Left lung (tissue), 4 donors: ENCODE measurements at regions not wholly inside any gene's neighbourhood (a gene's known extent, or its start where the extent isn't known, plus 50 kb on each side); places are given as distances from the start of the nearest gene placed in this dataset.

Source experiments
- ATAC-seq: fragments of 200-7000 bp; cut with Tn5 transposase; one replicate; pipeline ENCODE4 v1.9.1; 2020; ENCODE audit warnings: moderate library complexity
- DNase-seq, 4 donors: peaks; one replicate each; pipeline ENCODE4 v3.0.0-alpha.2; 2013 to 2020
- H3K27ac ChIP-seq, 2 donors: fragments of 200-600 bp; sonication (generic) in 1 of 2; one replicate each; pipeline versions ENCODE4 v1.5.0 to v1.8.0; 2020 to 2021
- H3K27me3 ChIP-seq, 2 donors: fragments of 200-600 bp; sonication (generic) in 1 of 2; one replicate each; pipeline versions ENCODE4 v1.5.0 to v1.8.0; 2020 to 2021
- H3K36me3 ChIP-seq, 2 donors: fragments of 200-600 bp; sonication (generic) in 1 of 2; one replicate each; pipeline versions ENCODE4 v1.5.0 to v1.8.0; 2020 to 2021
- H3K4me1 ChIP-seq, 2 donors: fragments of 200-600 bp; one replicate each; pipeline ENCODE4 v1.8.0; 2021
- H3K4me3 ChIP-seq, 2 donors: fragments of 200-600 bp; sonication (generic) in 1 of 2; one replicate each; pipeline versions ENCODE4 v1.5.0 to v1.8.0; 2020 to 2021; ENCODE audit warnings: mild to moderate bottlenecking in 1 of 2
- H3K9me3 ChIP-seq, 2 donors: fragments of 200-600 bp; sonication (generic) in 1 of 2; one replicate each; pipeline versions ENCODE4 v1.5.0 to v1.8.0; 2020 to 2021
- CTCF ChIP-seq, 2 donors: fragments of 200-600 bp; sonication (generic) in 1 of 2; IDR thresholded peaks; one replicate each; pipeline versions ENCODE4 v1.5.0 to v1.8.0; 2021; ENCODE audit warnings: antibody characterized with exemption in 2 of 2
- intact Hi-C, 2 donors: fragments of 100-400 bp; cut with DNase I; formaldehyde crosslinking; loops; one replicate each; pipeline versions ENCODE4 v1.11.2 to v1.14.2; 2022
- donor health status: DM: no; HTN: yes; CAD: no.
- donor health status: DM: no; HTN: no; CAD: no.

GRCh38 chrY:19644889-19645638 is 99.5 kb downstream of the KDM5D start:
- TF ChIP-seq CTCF (IDR thresholded peaks at IDR 0.05), result no peak
- DNase-seq (no peak), ATAC-seq (no peak)
- intact Hi-C loops, result no loop called here
- Histone ChIP-seq H3K27ac (no peak overlapping the region), H3K4me1 (no peaks in the 10 kb centered on the region), H3K4me3 (no peak overlapping the region), H3K27me3 (no peaks in the 10 kb centered on the region), H3K36me3 (no peaks in the 10 kb centered on the region), H3K9me3 (peaks cover 0 to 5% of the 10 kb centered on the region in 2 donors)

GRCh38 chrY:19637651-19638347 is 106.7 kb downstream of the KDM5D start:
- Histone ChIP-seq H3K4me3 (no peak overlapping the region), H3K27me3 (no peaks in the 10 kb centered on the region), H3K4me1 (no peaks in the 10 kb centered on the region), H3K9me3 (peaks cover 0 to 5% of the 10 kb centered on the region in 2 donors), H3K27ac (no peak overlapping the region), H3K36me3 (no peaks in the 10 kb centered on the region)
- TF ChIP-seq CTCF (IDR thresholded peaks at IDR 0.05), result no peak
- ATAC-seq (no peak), DNase-seq (no peak)
- intact Hi-C loops, result no loop called here

DNA sequence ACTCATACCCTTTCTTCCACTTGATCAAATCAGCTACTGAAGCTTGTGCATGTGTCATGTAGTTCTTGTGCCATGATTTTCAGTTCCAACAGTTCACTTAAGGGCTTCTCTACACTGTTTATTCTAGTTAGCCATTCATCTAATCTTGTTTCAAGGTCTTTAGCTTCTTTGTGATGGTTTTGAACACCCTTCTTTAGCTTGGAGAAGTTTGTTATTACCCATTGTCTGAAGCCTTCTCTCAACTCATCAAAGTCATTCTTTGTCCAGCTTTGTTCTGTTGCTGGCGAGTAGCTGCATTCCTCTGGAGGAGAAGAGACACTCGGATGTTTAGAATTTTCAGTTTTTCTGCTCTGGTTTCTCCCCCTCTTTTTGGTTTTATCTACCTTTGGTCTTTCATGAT is 115.6 kb downstream of the KDM5D start:
- Histone ChIP-seq H3K4me3 (no peak overlapping the region), H3K27ac (no peak overlapping the region), H3K36me3 (no peaks in the 10 kb centered on the region), H3K4me1 (no peaks in the 10 kb centered on the region), H3K9me3 (no peaks in the 10 kb centered on the region), H3K27me3 (no peaks in the 10 kb centered on the region)
- intact Hi-C loops, result no loop called here
- ATAC-seq (no peak), DNase-seq (no peak)
- TF ChIP-seq CTCF (IDR thresholded peaks at IDR 0.05), result no peak

DNA sequence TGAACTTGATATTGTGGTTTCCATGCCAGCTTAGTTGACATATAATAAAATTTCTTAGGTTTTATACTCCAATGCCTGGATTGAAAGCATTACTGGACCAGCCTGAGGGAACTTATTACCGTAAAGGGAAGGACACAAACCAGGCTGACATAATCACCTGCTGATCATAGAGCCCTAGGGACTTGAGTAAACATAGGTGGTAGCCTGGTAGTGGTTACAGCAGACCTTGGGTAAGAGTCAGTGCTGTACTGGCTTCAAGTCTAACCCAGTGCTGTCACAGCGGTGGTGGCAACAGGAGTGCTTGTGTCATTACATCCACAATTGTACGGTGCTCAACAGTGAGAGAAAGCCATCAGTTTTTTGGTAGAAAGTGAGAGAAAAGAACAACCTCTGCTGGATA is 122.1 kb downstream of the KDM5D start:
- no peak for TF ChIP-seq CTCF (IDR thresholded peaks at IDR 0.05)
- DNase-seq (no peak), ATAC-seq (no peak)
- no peaks in the 10 kb centered on the region for H3K4me1 ChIP-seq
- no peaks in the 10 kb centered on the region for H3K9me3 ChIP-seq
- H3K4me3 ChIP-seq, result no peak overlapping the region
- H3K36me3 ChIP-seq, result no peaks in the 10 kb centered on the region
- H3K27ac ChIP-seq, result no peak overlapping the region
- H3K27me3 ChIP-seq, result no peaks in the 10 kb centered on the region
- intact Hi-C loops, result no loop called here

- no peaks in the 10 kb centered on the region for H3K9me3 ChIP-seq
- no peaks in the 10 kb centered on the region for H3K36me3 ChIP-seq
- no peak overlapping the region for H3K27ac ChIP-seq
- intact Hi-C loops, result no loop called here
- H3K4me1 ChIP-seq, result no peaks in the 10 kb centered on the region
- no peaks in the 10 kb centered on the region for H3K27me3 ChIP-seq
- H3K4me3 ChIP-seq, result no peak overlapping the region
- no peak for TF ChIP-seq CTCF (IDR thresholded peaks at IDR 0.05)
- no peak for ATAC-seq
- no peak for DNase-seq
Observed at GRCh38 chrY:19621756-19622155, 122.8 kb downstream of the KDM5D start.
